H1 (cell line): ENCODE measurements at regions not wholly inside any gene's neighbourhood (a gene's known extent, or its start where the extent isn't known, plus 50 kb on each side); places are given as distances from the start of the nearest gene placed in this dataset.

ENCODE experiments used
- BRCA1 ChIP-seq: IDR thresholded peaks from 2 replicates; pipeline ENCODE4 v1.6.1; 2012; ENCODE audit warnings: low read depth, low read length, improper control_type of control experiment
- EGR1 ChIP-seq: IDR thresholded peaks from 2 replicates; pipeline ENCODE4 v1.6.1; 2011; ENCODE audit warnings: low read depth, low read length, borderline replicate concordance
- EZH2 ChIP-seq: fragments of 200-600 bp; sonication (generic); IDR thresholded peaks from 2 replicates; pipeline ENCODE4 v1.7.1; 2012; ENCODE audit warnings: low read depth, mild to moderate bottlenecking, moderate library complexity, low read length, inconsistent platforms; ENCODE audit not compliant: severe bottlenecking
- JUN ChIP-seq: IDR thresholded peaks from 2 replicates; pipeline ENCODE4 v1.6.1; 2011; ENCODE audit warnings: low read depth, mild to moderate bottlenecking, improper control_type of control experiment, low read length
- SIRT6 ChIP-seq: IDR thresholded peaks from one replicate; pipeline ENCODE4 v1.7.1; 2012; ENCODE audit warnings: low read length, inconsistent platforms
- SIX5 ChIP-seq: IDR thresholded peaks from 2 replicates; pipeline ENCODE4 v1.6.1; 2011; ENCODE audit warnings: mild to moderate bottlenecking, low read depth, low read length
- TCF12 ChIP-seq: IDR thresholded peaks from 2 replicates; pipeline ENCODE4 v1.6.1; 2011; ENCODE audit warnings: low read depth, mild to moderate bottlenecking, low read length
- TF ChIP-seq, protein P1 (sequence below): IDR thresholded peaks from 2 replicates; pipeline ENCODE4 v1.6.1; 2012; ENCODE audit warnings: inconsistent platforms
- TF ChIP-seq, protein P2 (sequence below): IDR thresholded peaks from 2 replicates; pipeline ENCODE4 v1.6.1; 2012; ENCODE audit warnings: low read length, inconsistent platforms
- TF ChIP-seq, protein P3 (sequence below), 3 experiments: IDR thresholded peaks; 1 replicate in 2 of 3; 2 replicates in 1 of 3; pipeline versions ENCODE4 v1.5.1 to v1.6.1; 2011; ENCODE audit warnings: low read length in 3 of 3, mild to moderate bottlenecking in 3 of 3, inconsistent platforms in 2 of 3, low read depth in 1 of 3, moderate library complexity in 1 of 3; ENCODE audit not compliant: insufficient read depth in 1 of 3; ENCODE audit errors: control extremely low read depth in 1 of 3

GRCh38 chr15:81072551-81072950 is 61.5 kb upstream of the CFAP161 start:
- TF ChIP-seq TCF12 = no peak
- TF ChIP-seq, protein P1, sequence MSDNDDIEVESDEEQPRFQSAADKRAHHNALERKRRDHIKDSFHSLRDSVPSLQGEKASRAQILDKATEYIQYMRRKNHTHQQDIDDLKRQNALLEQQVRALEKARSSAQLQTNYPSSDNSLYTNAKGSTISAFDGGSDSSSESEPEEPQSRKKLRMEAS = no peak
- TF ChIP-seq JUN = no peak
- no peak for TF ChIP-seq EZH2
- no peak for TF ChIP-seq BRCA1
- TF ChIP-seq EGR1 = no peak
- TF ChIP-seq, protein P2, sequence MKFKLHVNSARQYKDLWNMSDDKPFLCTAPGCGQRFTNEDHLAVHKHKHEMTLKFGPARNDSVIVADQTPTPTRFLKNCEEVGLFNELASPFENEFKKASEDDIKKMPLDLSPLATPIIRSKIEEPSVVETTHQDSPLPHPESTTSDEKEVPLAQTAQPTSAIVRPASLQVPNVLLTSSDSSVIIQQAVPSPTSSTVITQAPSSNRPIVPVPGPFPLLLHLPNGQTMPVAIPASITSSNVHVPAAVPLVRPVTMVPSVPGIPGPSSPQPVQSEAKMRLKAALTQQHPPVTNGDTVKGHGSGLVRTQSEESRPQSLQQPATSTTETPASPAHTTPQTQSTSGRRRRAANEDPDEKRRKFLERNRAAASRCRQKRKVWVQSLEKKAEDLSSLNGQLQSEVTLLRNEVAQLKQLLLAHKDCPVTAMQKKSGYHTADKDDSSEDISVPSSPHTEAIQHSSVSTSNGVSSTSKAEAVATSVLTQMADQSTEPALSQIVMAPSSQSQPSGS = no peak
- no peak for TF ChIP-seq SIX5
- TF ChIP-seq SIRT6 = no peak
- TF ChIP-seq, protein P3, sequence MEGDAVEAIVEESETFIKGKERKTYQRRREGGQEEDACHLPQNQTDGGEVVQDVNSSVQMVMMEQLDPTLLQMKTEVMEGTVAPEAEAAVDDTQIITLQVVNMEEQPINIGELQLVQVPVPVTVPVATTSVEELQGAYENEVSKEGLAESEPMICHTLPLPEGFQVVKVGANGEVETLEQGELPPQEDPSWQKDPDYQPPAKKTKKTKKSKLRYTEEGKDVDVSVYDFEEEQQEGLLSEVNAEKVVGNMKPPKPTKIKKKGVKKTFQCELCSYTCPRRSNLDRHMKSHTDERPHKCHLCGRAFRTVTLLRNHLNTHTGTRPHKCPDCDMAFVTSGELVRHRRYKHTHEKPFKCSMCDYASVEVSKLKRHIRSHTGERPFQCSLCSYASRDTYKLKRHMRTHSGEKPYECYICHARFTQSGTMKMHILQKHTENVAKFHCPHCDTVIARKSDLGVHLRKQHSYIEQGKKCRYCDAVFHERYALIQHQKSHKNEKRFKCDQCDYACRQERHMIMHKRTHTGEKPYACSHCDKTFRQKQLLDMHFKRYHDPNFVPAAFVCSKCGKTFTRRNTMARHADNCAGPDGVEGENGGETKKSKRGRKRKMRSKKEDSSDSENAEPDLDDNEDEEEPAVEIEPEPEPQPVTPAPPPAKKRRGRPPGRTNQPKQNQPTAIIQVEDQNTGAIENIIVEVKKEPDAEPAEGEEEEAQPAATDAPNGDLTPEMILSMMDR (IDR thresholded peaks at IDR 0.05; ENCODE audit: control extremely low read depth in 1 of 3, insufficient read depth in 1 of 3, low read depth in 1 of 3, low read length in 3 of 3) = no peak
